Activated T-helper 17 cell treated with anti-CD3 and anti-CD28 coated beads, Interleukin-2, amount 50 U/mL, for 72 hours (primary cell): ENCODE measurements at regions not wholly inside any gene's neighbourhood (a gene's known extent, or its start where the extent isn't known, plus 50 kb on each side); places are given as distances from the start of the nearest gene placed in this dataset.

Experiments
- ATAC-seq: fragments of 150-1000 bp; cut with Tn5 transposase; replicated peaks from 2 replicates; pipeline ENCODE4 v1.10.0; 2021; ENCODE audit warnings: mild to moderate bottlenecking, moderate library complexity
- H3K27ac Mint-ChIP-seq: one replicate; pipeline ENCODE4 v1.8.0; 2022; ENCODE audit warnings: mixed read lengths
- H3K27me3 Mint-ChIP-seq: one replicate; pipeline ENCODE4 v1.8.0; 2022; ENCODE audit warnings: mixed read lengths
- H3K36me3 Mint-ChIP-seq: one replicate; pipeline ENCODE4 v1.8.0; 2022; ENCODE audit warnings: low read depth, mild to moderate bottlenecking, mixed read lengths
- H3K4me1 Mint-ChIP-seq: one replicate; pipeline ENCODE4 v1.8.0; 2022; ENCODE audit warnings: mixed read lengths
- H3K4me3 Mint-ChIP-seq: one replicate; pipeline ENCODE4 v1.8.0; 2022; ENCODE audit warnings: mild to moderate bottlenecking, mixed read lengths
- H3K9me3 Mint-ChIP-seq: one replicate; pipeline ENCODE4 v1.8.0; 2022; ENCODE audit warnings: mixed read lengths

DNA sequence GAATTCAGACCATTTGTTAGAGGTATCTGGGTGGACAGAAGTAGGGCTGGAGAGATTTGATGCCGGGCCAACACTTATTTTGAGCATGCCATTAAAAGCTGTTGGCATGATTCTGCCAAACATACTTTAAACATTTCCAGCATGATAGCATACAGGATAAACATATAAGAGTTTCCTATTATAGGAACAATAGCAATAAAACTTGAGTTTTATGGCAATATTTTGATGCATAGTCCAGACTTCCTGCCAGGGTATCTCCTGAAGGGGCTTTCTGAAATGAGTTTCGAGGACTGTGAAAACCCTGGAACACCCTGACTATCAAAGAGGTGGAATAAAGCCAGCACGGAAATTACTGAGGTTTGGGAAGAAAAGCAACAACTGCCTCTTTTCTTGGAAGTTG, 1398.0 kb upstream of the NXPH2 start:
- no peaks in the 10 kb centered on the region for H3K36me3 Mint-ChIP-seq
- no peak overlapping the region for H3K4me3 Mint-ChIP-seq
- ATAC-seq: no peak
- no peaks in the 10 kb centered on the region for H3K4me1 Mint-ChIP-seq
- no peaks in the 10 kb centered on the region for H3K27me3 Mint-ChIP-seq
- H3K27ac Mint-ChIP-seq: no peak overlapping the region
- peaks cover 14% of the 10 kb centered on the region for H3K9me3 Mint-ChIP-seq

DNA sequence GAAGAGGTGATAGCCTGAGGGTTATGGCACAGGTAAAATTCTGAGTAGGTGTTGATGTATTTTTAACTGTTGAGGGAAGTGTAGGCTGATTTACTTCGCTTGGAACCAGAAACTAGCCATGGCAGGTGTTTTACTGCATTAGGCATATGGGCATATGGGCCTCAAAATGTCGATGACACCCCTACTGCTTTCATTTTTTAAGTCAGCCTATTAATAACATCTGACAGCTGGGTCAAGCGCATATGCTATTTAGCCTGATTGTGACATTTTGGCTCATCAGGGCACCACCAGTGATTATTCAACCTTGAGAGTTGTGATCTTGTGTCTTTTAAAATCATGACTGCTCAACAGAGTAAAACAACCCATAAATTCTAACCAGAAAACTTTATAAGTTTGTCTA, 1396.9 kb upstream of the NXPH2 start:
- no peak overlapping the region for H3K4me3 Mint-ChIP-seq
- H3K27me3 Mint-ChIP-seq: no peaks in the 10 kb centered on the region
- no peak for ATAC-seq
- no peaks in the 10 kb centered on the region for H3K4me1 Mint-ChIP-seq
- H3K9me3 Mint-ChIP-seq: peaks cover 20% of the 10 kb centered on the region
- no peaks in the 10 kb centered on the region for H3K36me3 Mint-ChIP-seq
- H3K27ac Mint-ChIP-seq: no peak overlapping the region

- H3K27me3 Mint-ChIP-seq: no peaks in the 10 kb centered on the region
- H3K36me3 Mint-ChIP-seq: no peaks in the 10 kb centered on the region
- ATAC-seq: no peak
- peaks cover 14% of the 10 kb centered on the region for H3K9me3 Mint-ChIP-seq
- no peak overlapping the region for H3K4me3 Mint-ChIP-seq
- no peak overlapping the region for H3K27ac Mint-ChIP-seq
- H3K4me1 Mint-ChIP-seq: no peaks in the 10 kb centered on the region
These were observed 1393.6 kb upstream of the NXPH2 start for GRCh38 chr2:140173790-140174189.

- H3K4me1 Mint-ChIP-seq: no peaks in the 10 kb centered on the region
- H3K27me3 Mint-ChIP-seq: no peaks in the 10 kb centered on the region
- no peak for ATAC-seq
- no peaks in the 10 kb centered on the region for H3K36me3 Mint-ChIP-seq
- H3K27ac Mint-ChIP-seq: no peak overlapping the region
- H3K9me3 Mint-ChIP-seq: peaks cover 13% of the 10 kb centered on the region
- no peak overlapping the region for H3K4me3 Mint-ChIP-seq
These were observed 1384.3 kb upstream of the NXPH2 start for GRCh38 chr2:140164449-140164848.

GRCh38 chr2:140158259-140158658, 1378.1 kb upstream of the NXPH2 start:
- H3K9me3 Mint-ChIP-seq: peaks cover 9% of the 10 kb centered on the region
- no peaks in the 10 kb centered on the region for H3K27me3 Mint-ChIP-seq
- no peaks in the 10 kb centered on the region for H3K36me3 Mint-ChIP-seq
- H3K4me3 Mint-ChIP-seq: no peak overlapping the region
- H3K4me1 Mint-ChIP-seq: no peaks in the 10 kb centered on the region
- ATAC-seq: no peak
- no peak overlapping the region for H3K27ac Mint-ChIP-seq

DNA sequence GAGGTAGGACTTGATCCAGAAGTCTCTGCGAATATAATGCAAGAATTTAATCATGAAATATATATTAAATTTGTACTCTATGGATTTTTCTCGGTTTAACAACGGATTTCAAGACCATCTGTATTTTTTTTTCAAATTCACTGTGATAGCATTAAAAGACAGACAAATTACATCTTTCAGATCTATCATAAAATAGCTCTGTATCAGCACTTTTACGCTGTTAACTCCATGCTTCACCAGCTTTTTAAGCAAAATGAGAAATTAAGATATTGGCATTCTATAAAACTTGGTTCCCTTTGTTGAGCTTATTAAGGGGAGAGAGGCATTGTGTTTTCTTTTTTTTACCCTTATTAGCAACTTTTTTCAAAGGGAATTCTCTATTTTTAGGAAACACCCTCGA, 1377.6 kb upstream of the NXPH2 start:
- no peaks in the 10 kb centered on the region for H3K4me1 Mint-ChIP-seq
- no peaks in the 10 kb centered on the region for H3K27me3 Mint-ChIP-seq
- H3K36me3 Mint-ChIP-seq: no peaks in the 10 kb centered on the region

DNA sequence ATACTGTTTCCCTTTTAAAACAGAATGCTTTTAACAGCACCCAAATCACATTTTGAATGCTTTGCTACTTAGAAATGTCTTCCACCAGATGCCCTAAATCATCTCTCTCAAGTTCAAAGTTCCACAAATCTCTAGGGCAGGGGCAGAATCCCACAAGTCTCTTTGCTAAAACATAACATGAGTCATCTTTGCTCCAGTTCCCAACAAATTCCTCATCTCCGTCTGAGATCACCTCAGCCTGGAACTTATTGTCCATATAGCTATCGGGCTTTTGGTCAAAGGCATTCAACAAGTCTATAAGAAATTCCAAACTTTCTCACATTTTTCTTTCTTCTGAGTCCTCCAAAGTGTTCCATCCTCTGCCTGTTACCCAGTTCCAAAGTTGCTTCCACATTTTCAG, 1374.5 kb upstream of the NXPH2 start:
- Mint-ChIP-seq H3K36me3 (no peaks in the 10 kb centered on the region), H3K27ac (no peak overlapping the region), H3K9me3 (peaks cover 3% of the 10 kb centered on the region), H3K4me3 (no peak overlapping the region), H3K27me3 (no peaks in the 10 kb centered on the region), H3K4me1 (no peaks in the 10 kb centered on the region)
- ATAC-seq: no peak

More for the DNA sequence above, 1377.6 kb upstream of the NXPH2 start:
- H3K27ac Mint-ChIP-seq: no peak overlapping the region
- H3K9me3 Mint-ChIP-seq: peaks cover 9% of the 10 kb centered on the region
- H3K4me3 Mint-ChIP-seq: no peak overlapping the region
- ATAC-seq: no peak

DNA sequence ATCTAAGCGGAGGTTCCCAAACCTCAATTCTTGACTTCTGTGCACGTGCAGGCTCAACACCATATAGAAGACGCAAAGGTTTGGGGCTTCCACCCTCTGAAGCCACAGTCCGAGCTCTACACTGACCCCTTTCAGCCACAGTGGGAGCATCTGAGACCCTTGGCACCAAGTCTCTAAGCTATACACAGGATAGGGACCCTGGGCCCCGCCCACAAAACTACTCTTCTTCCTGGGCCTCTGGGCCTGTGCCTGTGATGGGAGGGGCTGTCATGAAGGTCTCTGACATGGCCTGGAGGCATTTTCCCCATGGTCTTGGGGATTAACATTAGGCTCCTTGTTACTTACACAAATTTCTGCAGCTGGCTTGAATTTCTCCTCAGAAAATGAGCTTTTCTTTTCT, 1374.1 kb upstream of the NXPH2 start:
- no peak for ATAC-seq
- Mint-ChIP-seq H3K9me3 (peaks cover 3% of the 10 kb centered on the region), H3K4me3 (no peak overlapping the region), H3K4me1 (no peaks in the 10 kb centered on the region), H3K36me3 (no peaks in the 10 kb centered on the region), H3K27me3 (no peaks in the 10 kb centered on the region), H3K27ac (no peak overlapping the region)

DNA sequence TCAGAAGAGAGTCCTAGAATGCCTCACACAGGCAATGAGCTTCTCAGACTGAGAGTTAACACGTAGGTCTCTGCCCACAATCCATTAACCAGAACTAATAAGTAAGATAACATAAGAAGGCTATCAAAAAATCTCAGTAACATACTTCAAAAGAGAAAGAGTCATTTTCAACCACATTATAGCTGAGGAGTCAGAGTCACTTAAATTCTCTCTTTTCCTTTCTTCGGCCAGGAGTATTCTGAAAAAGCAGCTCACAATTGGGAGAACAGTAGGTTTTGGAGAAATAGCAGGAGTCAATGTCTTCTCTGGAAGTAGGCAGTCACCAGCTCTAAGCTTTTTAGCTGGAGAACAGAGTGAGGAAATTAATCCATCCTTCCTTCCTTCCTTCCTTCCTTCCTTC, 1364.4 kb upstream of the NXPH2 start:
- H3K36me3 Mint-ChIP-seq: no peaks in the 10 kb centered on the region
- H3K27me3 Mint-ChIP-seq: no peaks in the 10 kb centered on the region
- no peak for ATAC-seq
- no peak overlapping the region for H3K27ac Mint-ChIP-seq
- no peaks in the 10 kb centered on the region for H3K4me1 Mint-ChIP-seq
- no peak overlapping the region for H3K4me3 Mint-ChIP-seq
- peaks cover 7% of the 10 kb centered on the region for H3K9me3 Mint-ChIP-seq

DNA sequence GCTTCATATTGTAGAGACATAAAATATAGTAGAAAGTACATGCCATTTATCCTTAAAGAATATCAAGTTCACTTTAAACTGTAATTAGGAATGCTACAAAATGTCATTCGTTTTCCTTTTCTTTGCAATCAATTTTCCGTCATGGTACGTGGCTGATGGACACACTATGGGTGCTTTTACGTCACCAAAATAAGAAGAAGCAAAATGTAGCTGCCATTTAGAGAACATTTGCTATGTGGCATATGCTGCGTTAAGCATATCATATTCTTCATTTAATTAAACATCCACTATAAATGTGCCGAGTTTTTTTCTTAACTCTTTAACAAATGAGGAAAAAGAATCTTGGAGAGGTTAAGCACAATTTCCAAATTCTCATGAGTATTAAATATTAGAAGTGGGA, 1358.5 kb upstream of the NXPH2 start:
- H3K36me3 Mint-ChIP-seq: no peaks in the 10 kb centered on the region
- H3K9me3 Mint-ChIP-seq: peaks cover 4% of the 10 kb centered on the region
- ATAC-seq: no peak
- H3K4me3 Mint-ChIP-seq: no peak overlapping the region
- H3K4me1 Mint-ChIP-seq: no peaks in the 10 kb centered on the region
- no peaks in the 10 kb centered on the region for H3K27me3 Mint-ChIP-seq
- no peak overlapping the region for H3K27ac Mint-ChIP-seq

DNA sequence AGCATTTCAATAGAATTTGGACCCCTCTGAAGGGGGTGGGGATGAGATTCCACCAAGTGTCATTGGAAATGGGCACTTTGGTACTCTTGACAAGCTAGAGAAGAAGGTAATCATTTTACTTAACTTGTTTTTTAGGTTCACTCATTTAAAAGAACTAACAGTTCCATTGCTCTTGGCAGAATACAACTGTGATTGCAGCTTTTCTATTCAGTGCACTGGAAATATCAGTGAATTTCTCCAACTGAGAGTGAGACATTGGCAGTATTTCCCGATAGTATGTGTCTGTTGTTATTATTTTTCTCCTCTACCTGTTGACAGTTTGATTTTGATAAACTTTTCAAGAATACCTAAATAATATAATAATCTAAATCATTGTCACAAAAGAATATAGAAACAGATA, 1356.7 kb upstream of the NXPH2 start:
- Mint-ChIP-seq H3K9me3 (peaks cover 7% of the 10 kb centered on the region), H3K4me1 (no peaks in the 10 kb centered on the region)

DNA sequence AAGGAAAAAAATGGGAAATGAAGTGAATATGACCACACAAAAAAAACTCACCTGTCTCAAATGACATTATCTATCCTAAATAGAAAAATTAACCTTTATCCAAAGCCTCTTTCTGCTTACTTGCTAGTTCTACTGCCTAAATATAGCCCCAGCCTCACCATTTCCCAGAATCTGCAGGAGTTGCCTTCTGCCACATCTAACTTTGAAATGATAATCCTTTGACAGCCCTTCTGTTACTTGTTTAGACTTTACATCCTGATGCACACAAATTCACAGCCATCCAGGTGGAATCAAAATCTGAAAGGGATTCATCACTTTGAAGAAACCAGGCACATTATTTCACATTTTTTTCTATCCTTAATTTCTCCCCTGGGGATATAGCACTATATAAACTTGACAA, 1356.2 kb upstream of the NXPH2 start:
- Mint-ChIP-seq H3K4me3 (no peak overlapping the region), H3K9me3 (peaks cover 7% of the 10 kb centered on the region), H3K36me3 (no peaks in the 10 kb centered on the region), H3K27me3 (no peaks in the 10 kb centered on the region), H3K27ac (no peak overlapping the region), H3K4me1 (no peaks in the 10 kb centered on the region)
- no peak for ATAC-seq

More for the DNA sequence above, 1356.7 kb upstream of the NXPH2 start:
- no peaks in the 10 kb centered on the region for H3K27me3 Mint-ChIP-seq
- H3K4me3 Mint-ChIP-seq: no peak overlapping the region
- ATAC-seq: no peak
- H3K27ac Mint-ChIP-seq: no peak overlapping the region
- no peaks in the 10 kb centered on the region for H3K36me3 Mint-ChIP-seq

DNA sequence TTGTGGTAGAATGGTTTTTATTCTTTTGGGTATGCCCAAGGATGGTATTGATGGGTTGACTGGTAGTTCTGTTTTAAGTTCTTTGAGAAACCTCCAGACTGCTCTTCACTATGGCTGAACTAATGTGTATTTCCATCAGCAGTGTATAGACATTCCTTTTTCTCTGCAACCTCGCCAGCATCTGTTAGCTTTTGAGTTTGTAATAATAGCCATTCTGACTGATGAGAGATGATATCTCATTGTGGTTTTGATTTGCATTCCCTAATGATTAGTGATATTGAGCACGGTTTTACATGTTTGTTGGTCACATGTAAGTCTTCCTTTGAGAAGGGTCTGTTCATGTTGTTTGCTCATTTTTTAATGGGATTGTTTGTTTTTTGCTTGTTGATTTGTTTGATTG, 1348.7 kb upstream of the NXPH2 start:
- Mint-ChIP-seq H3K9me3 (peaks cover 23% of the 10 kb centered on the region), H3K36me3 (no peaks in the 10 kb centered on the region), H3K4me1 (no peaks in the 10 kb centered on the region), H3K4me3 (no peak overlapping the region), H3K27ac (no peak overlapping the region), H3K27me3 (no peaks in the 10 kb centered on the region)
- ATAC-seq: no peak

GRCh38 chr2:140122001-140122400, 1341.8 kb upstream of the NXPH2 start:
- Mint-ChIP-seq H3K27ac (no peak overlapping the region), H3K27me3 (no peaks in the 10 kb centered on the region), H3K9me3 (peaks cover 16% of the 10 kb centered on the region), H3K4me1 (no peaks in the 10 kb centered on the region), H3K4me3 (no peak overlapping the region), H3K36me3 (no peaks in the 10 kb centered on the region)
- ATAC-seq: no peak

DNA sequence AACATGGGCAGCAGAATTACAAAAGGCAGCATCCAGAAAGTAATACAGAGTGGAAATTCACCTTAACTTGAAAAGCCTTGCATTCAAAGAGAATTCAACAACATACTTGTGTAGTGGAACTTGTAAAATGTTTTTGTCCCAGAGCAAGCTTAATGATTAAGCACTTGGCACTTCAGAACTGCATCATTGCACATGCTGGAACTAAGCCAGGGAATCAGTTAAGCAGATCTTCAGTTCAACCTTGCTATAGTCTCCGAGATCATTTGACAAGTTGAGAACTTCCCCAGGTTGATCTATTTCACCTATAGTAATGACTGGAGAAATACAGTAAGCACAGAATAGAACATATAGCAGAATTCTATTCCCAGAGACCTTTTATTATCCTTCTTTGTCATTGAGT, 1337.2 kb upstream of the NXPH2 start:
- Mint-ChIP-seq H3K4me1 (no peaks in the 10 kb centered on the region), H3K9me3 (peaks cover 15% of the 10 kb centered on the region), H3K27me3 (no peaks in the 10 kb centered on the region), H3K27ac (no peak overlapping the region), H3K4me3 (no peak overlapping the region), H3K36me3 (no peaks in the 10 kb centered on the region)
- no peak for ATAC-seq

DNA sequence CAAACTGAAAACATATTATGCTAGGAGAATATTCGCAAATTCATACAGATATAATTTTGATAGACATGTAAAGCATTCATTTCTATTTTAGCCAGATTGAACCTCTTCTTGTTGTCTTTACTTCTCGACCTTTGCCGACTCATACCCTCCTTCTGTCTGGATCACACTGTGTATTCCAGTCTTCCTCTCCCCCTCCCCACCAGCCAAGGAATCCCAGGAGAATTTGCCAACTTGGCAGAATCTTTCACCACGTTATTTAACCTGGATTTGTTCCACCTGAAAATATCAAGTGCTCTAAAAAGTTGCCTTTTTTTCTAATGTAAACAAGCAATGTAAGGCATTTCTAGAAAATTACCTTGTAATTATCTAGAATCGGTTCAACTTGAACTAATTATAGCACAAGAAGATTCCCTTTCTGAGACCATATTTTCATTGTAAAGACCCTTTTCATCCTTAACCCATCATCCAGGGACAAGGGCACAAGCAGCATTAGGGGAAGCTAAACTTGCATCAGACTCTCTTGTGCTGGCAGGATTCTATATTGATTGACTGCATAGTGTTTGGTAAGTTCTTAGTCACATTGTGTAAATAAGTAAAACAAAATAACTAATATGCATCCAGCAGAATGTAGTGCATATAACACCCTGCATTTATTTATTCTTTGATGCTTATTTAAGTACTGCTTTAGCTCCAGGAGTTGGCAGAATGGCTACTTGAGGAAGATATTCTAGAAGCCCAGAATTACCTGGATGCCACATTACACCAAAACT, 1328.7 kb upstream of the NXPH2 start:
- Mint-ChIP-seq H3K9me3 (peaks cover 30% of the 10 kb centered on the region), H3K36me3 (no peaks in the 10 kb centered on the region), H3K27me3 (no peaks in the 10 kb centered on the region), H3K27ac (no peak overlapping the region), H3K4me1 (no peaks in the 10 kb centered on the region), H3K4me3 (no peak overlapping the region)
- no peak for ATAC-seq
